Lower leg skin (tissue), 4 donors: ENCODE measurements at regions not wholly inside any gene's neighbourhood (a gene's known extent, or its start where the extent isn't known, plus 50 kb on each side); places are given as distances from the start of the nearest gene placed in this dataset.

Source experiments
- DNase-seq, 2 donors: peaks; one replicate each; pipeline ENCODE4 v3.0.0-alpha.2; 2019; ENCODE audit warnings: low spot score in 2 of 2
- H3K4me3 ChIP-seq: fragments of 200-600 bp; sonication (generic); 2 replicates; pipeline ENCODE4 v1.5.1; 2017; ENCODE audit warnings: mild to moderate bottlenecking, low read depth; ENCODE audit not compliant: poor library complexity, severe bottlenecking
- CTCF ChIP-seq, 3 donors: fragments of 450-650 bp; IDR thresholded peaks; one replicate each; pipeline ENCODE4 v1.5.1; 2016; ENCODE audit warnings: antibody characterized with exemption in 3 of 3, mild to moderate bottlenecking in 3 of 3, moderate library complexity in 2 of 3
- POLR2A ChIP-seq, 2 donors: fragments of 450-650 bp; IDR thresholded peaks; one replicate each; pipeline ENCODE4 v1.6.1; 2016 to 2017; ENCODE audit warnings: antibody characterized with exemption in 2 of 2, mild to moderate bottlenecking in 1 of 2, moderate library complexity in 1 of 2
- whole genome bisulfite sequencing, 2 donors: methylation state at CpG; one replicate each; pipeline ENCODE4 v1.1.5; 2018; 5-methylcytosine and 5-hydroxymethylcytosine counted together
- intact Hi-C: fragments of 100-400 bp; cut with DNase I; formaldehyde crosslinking; loops from one replicate; pipeline ENCODE4 v1.15.0; 2023; ENCODE audit warnings: low total_unique reads

DNA sequence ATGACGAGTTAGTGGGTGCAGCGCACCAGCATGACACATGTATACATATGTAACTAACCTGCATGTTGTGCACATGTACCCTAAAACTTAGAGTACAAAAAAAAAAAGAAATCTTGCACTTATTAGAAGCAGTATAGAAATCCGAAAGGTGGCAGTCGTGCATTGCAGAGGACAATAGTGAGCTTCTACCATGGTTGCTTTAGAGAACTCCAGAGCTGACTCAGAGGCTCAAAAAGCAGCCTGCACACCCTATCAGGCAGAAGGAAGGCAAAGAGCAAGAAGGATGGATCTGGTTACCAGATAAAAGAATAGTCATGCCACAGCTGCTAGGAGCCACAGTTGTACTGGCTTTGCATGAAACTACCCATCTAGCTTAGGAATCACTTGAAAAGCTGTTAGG, 796.0 kb upstream of the TSPY4 start:
- no peak overlapping the region for H3K4me3 ChIP-seq
- TF ChIP-seq CTCF (IDR thresholded peaks at IDR 0.05), result no peak
- no peak for DNase-seq
- 80% methylated on average over 4 of the region's 4 CpGs; no CpG with 5 or more reads in 1 of the 2 donors for WGBS, 2 donors
- intact Hi-C loops, result no loop called here

GRCh38 chrY:8544715-8545114, 792.5 kb upstream of the TSPY4 start:
- TF ChIP-seq CTCF (IDR thresholded peaks at IDR 0.05), result no peak
- WGBS, 2 donors, result 48% methylated on average over 2 of the region's 2 CpGs; no CpG with 5 or more reads in 1 of the 2 donors
- DNase-seq, result no peak
- intact Hi-C loops, result no loop called here
- no peak overlapping the region for H3K4me3 ChIP-seq

- DNase-seq, result no peak
- no peak overlapping the region for H3K4me3 ChIP-seq
- intact Hi-C loops, result no loop called here
- no peak for TF ChIP-seq POLR2A (IDR thresholded peaks at IDR 0.05)
- TF ChIP-seq CTCF (IDR thresholded peaks at IDR 0.05), result no peak
Measured at GRCh38 chrY:8547931-8548330, 789.3 kb upstream of the TSPY4 start.

- 67% methylated on average over 2 of the region's 2 CpGs; no CpG with 5 or more reads in 1 of the 2 donors for WGBS, 2 donors
- no peak for TF ChIP-seq CTCF (IDR thresholded peaks at IDR 0.05)
- intact Hi-C loops, result no loop called here
- H3K4me3 ChIP-seq, result no peak overlapping the region
- DNase-seq, result peak in 1 of 2 donors; percentile 15
Measured at GRCh38 chrY:8551323-8551722, 785.9 kb upstream of the TSPY4 start.

DNA sequence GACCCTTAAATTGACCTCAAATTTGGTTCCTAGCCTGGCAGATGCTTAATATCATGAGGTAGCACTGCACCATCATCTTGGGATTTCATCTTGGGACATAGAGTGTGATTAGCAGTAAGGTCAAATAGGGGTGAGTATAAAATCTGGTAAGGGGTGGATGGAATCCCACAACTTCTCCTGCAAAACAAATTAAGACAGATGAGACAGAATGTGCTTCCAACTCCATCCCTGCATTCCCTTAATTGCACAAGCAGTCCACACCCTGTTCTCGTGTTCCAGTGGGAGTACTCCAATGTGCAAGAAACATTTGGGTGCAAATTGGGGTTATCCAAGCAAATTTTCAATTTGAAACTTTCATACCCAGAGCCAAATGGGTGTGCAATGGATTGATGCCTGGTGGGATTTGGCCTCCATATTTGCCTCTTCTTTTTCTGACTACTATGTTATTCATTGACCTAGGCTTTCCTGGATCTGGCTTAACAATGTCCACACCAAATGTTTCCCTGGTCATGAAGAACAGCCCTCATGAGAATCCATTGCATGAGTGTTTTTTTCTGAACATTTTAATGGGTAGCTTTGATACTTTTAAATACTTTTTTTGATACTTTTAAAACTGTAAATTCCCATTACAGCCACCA, 785.0 kb upstream of the TSPY4 start:
- no peak overlapping the region for H3K4me3 ChIP-seq
- 47% methylated on average over 1 of the region's 1 CpG; no CpG with 5 or more reads in 1 of the 2 donors for WGBS, 2 donors
- TF ChIP-seq POLR2A (IDR thresholded peaks at IDR 0.05), result no peak
- TF ChIP-seq CTCF (IDR thresholded peaks at IDR 0.05), result no peak
- DNase-seq, result peak in 1 of 2 donors; percentile 47
- intact Hi-C loops, result no loop called here

DNA sequence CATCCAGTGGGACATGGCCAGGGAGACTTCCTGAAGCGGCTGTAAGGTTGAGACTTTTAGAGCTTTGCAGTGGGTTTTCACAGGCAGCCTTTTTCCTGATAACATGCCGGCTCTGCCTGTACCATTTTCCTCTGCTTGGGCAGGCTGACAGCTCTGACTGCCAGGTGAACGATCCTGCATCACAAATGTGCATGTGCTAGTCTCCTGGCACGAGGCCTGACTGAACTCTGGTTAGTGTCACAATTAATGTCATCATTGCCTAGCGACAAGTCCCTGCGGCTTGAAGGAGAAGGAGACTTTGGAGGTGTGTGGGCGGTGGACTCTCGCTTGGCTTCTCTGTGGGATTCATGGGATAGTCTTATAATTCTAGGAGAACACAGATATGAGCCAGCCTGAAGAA, 783.6 kb upstream of the TSPY4 start:
- TF ChIP-seq CTCF (IDR thresholded peaks at IDR 0.05) (no peak), POLR2A (IDR thresholded peaks at IDR 0.05) (no peak)
- H3K4me3 ChIP-seq, result no peak overlapping the region
- 62% methylated on average over 4 of the region's 8 CpGs; no CpG with 5 or more reads in 1 of the 2 donors for WGBS, 2 donors
- intact Hi-C loops, result no loop called here
- no peak for DNase-seq
